ENCODE measurements at regions not wholly inside any gene's neighbourhood (a gene's known extent, or its start where the extent isn't known, plus 50 kb on each side); places are given as distances from the start of the nearest gene placed in this dataset.

- TF ChIP-seq CTCF (IDR thresholded peaks at IDR 0.05) (no peak), EZH2 (IDR thresholded peaks at IDR 0.05) (no peak)
These were observed 74.6 kb upstream of the KCNMA1 start for GRCh38 chr10:77712207-77712606.

Measured in neural progenitor cell (in vitro differentiated cells).